Bone marrow (tissue), 2 donors: ENCODE measurements at regions not wholly inside any gene's neighbourhood (a gene's known extent, or its start where the extent isn't known, plus 50 kb on each side); places are given as distances from the start of the nearest gene placed in this dataset.

Experiments
- DNase-seq, 2 donors: peaks; one replicate each; lab custom pipeline; 2025; lab: John Stamatoyannopoulos, UW

GRCh38 chr12:78406828-78407227 is 457.7 kb upstream of the SYT1 start:
- no peak for DNase-seq

GRCh38 chr12:78407722-78408121 is 456.9 kb upstream of the SYT1 start:
- DNase-seq, result no peak

GRCh38 chr12:78414071-78414470 is 450.5 kb upstream of the SYT1 start:
- no peak for DNase-seq

GRCh38 chr12:78418919-78419318 is 445.7 kb upstream of the SYT1 start:
- peak in 1 of 2 donors; percentile 95 for DNase-seq

GRCh38 chr12:78419513-78419912 is 445.1 kb upstream of the SYT1 start:
- DNase-seq, result no peak

- DNase-seq, result no peak
Measured at GRCh38 chr12:78420991-78421390, 443.6 kb upstream of the SYT1 start.

GRCh38 chr12:78430551-78430950 is 434.0 kb upstream of the SYT1 start:
- no peak for DNase-seq

GRCh38 chr12:78431931-78432330 is 432.6 kb upstream of the SYT1 start:
- no peak for DNase-seq

GRCh38 chr12:78439666-78440065 is 424.9 kb upstream of the SYT1 start:
- DNase-seq, result no peak

GRCh38 chr12:78441737-78442453 is 422.7 kb upstream of the SYT1 start:
- DNase-seq, result no peak

GRCh38 chr12:78442454-78442801 is 422.1 kb upstream of the SYT1 start:
- no peak for DNase-seq

- no peak for DNase-seq
Measured at GRCh38 chr12:78446555-78446954, 418.0 kb upstream of the SYT1 start.

- DNase-seq, result no peak
Measured at GRCh38 chr12:78447373-78447772, 417.2 kb upstream of the SYT1 start.

GRCh38 chr12:78448692-78449091 is 415.9 kb upstream of the SYT1 start:
- no peak for DNase-seq

- no peak for DNase-seq
Measured at GRCh38 chr12:78455991-78456390, 408.6 kb upstream of the SYT1 start.

GRCh38 chr12:78457938-78458337 is 406.6 kb upstream of the SYT1 start:
- peak in 1 of 2 donors; percentile 78 for DNase-seq

- DNase-seq, result no peak
Measured at GRCh38 chr12:78470354-78471195, 394.0 kb upstream of the SYT1 start.

- no peak for DNase-seq
Measured at GRCh38 chr12:78473136-78473535, 391.4 kb upstream of the SYT1 start.

- DNase-seq, result no peak
Measured at GRCh38 chr12:78473561-78473960, 391.0 kb upstream of the SYT1 start.

GRCh38 chr12:78483767-78484315 is 380.7 kb upstream of the SYT1 start:
- no peak for DNase-seq

- no peak for DNase-seq
Measured at GRCh38 chr12:78489990-78490389, 374.6 kb upstream of the SYT1 start.

GRCh38 chr12:78490861-78491260 is 373.7 kb upstream of the SYT1 start:
- DNase-seq, result no peak

GRCh38 chr12:78494911-78495310 is 369.7 kb upstream of the SYT1 start:
- DNase-seq, result no peak
